ENCODE measurements at regions not wholly inside any gene's neighbourhood (a gene's known extent, or its start where the extent isn't known, plus 50 kb on each side); places are given as distances from the start of the nearest gene placed in this dataset.

GRCh38 chr21:18164483-18164882, 80.2 kb upstream of the CHODL start:
- no peak overlapping the region for H3K4me3 ChIP-seq (replicated peaks in 1 of 3; ENCODE audit: insufficient read depth in 1 of 3, low read depth in 1 of 3, low read length in 3 of 3)
- H3K9ac ChIP-seq (replicated peaks; ENCODE audit: extremely low read depth, insufficient read depth, low read length) = peak overlapping the region; percentile 2
- no peaks in the 10 kb centered on the region for H3K27me3 ChIP-seq (ENCODE audit: control insufficient read depth in 2 of 2, insufficient read depth in 2 of 2, low read length in 2 of 2)
- POLR2A ChIA-PET = no interaction called here
- BruUV-seq (replicated peaks) = no TSS peak
- peak overlapping the region; percentile 37 for H3K27ac ChIP-seq (ENCODE audit: insufficient read depth, low read depth, low read length)
- dilution Hi-C loops (cut with MboI; ENCODE audit: extremely low pct_ligation_motif_present, low sequenced_read_pairs) = no loop called here
- H3K4me2 ChIP-seq (ENCODE audit: insufficient read depth, low read length) = peak overlapping the region; percentile 50
- no peak for FAIRE-seq
- H2AFZ ChIP-seq (ENCODE audit: low read depth, low read length) = peak overlapping the region; percentile 34
- DNase-seq (ENCODE audit: low read depth, low spot score) = peak; percentile 44
- H3K79me2 ChIP-seq (ENCODE audit: control insufficient read depth, insufficient read depth, low read length) = no peaks in the 10 kb centered on the region
- no peaks in the 10 kb centered on the region for H4K20me1 ChIP-seq (replicated peaks; ENCODE audit: control insufficient read depth, extremely low read depth, insufficient read depth, low read length)
- H3K36me3 ChIP-seq (ENCODE audit: control insufficient read depth in 2 of 2, extremely low read depth in 1 of 2, insufficient read depth in 2 of 2, low read length in 2 of 2) = no peaks in the 10 kb centered on the region
- no peaks in the 10 kb centered on the region for H3K9me1 ChIP-seq (replicated peaks; ENCODE audit: control insufficient read depth, extremely low read depth, insufficient read depth, low read length)
- intact Hi-C loops (cut with micrococcal nuclease) = loop anchor here (1.0 kb wide), 1 partner anchor 9 kb away; no protein-coding TSS in a partner anchor
- CTCF ChIA-PET = interaction anchor here (0.8 to 1.9 kb wide), 6 partner anchors 9 to 124 kb away, joined by 3 to 6 read pairs (median 4); no protein-coding TSS in a partner anchor
- TF ChIP-seq MYC (IDR thresholded peaks at IDR 0.05; ENCODE audit: low read depth, low read length) (no peak), POLR2A (IDR thresholded peaks at IDR 0.05; ENCODE audit: low read depth, low read length) (no peak), JUN (IDR thresholded peaks at IDR 0.05; ENCODE audit: borderline replicate concordance, insufficient read depth, insufficient read length, low read depth) (peak; percentile 59), MAX (IDR thresholded peaks at IDR 0.05; ENCODE audit: insufficient read depth, insufficient read length) (no peak), FOS (IDR thresholded peaks at IDR 0.05; ENCODE audit: borderline replicate concordance, insufficient read depth, low read length) (peak; percentile 77), GATA2 (IDR thresholded peaks at IDR 0.05; ENCODE audit: insufficient read depth, insufficient read length, low read depth, low read length) (peak; percentile 70), EZH2 (IDR thresholded peaks at IDR 0.05; ENCODE audit: borderline replicate concordance, low read depth, low read length, severe bottlenecking) (no peak), POLR2AphosphoS5 (IDR thresholded peaks at IDR 0.05; ENCODE audit: insufficient read depth, low read depth, low read length) (no peak)
- TF ChIP-seq, protein P1, sequence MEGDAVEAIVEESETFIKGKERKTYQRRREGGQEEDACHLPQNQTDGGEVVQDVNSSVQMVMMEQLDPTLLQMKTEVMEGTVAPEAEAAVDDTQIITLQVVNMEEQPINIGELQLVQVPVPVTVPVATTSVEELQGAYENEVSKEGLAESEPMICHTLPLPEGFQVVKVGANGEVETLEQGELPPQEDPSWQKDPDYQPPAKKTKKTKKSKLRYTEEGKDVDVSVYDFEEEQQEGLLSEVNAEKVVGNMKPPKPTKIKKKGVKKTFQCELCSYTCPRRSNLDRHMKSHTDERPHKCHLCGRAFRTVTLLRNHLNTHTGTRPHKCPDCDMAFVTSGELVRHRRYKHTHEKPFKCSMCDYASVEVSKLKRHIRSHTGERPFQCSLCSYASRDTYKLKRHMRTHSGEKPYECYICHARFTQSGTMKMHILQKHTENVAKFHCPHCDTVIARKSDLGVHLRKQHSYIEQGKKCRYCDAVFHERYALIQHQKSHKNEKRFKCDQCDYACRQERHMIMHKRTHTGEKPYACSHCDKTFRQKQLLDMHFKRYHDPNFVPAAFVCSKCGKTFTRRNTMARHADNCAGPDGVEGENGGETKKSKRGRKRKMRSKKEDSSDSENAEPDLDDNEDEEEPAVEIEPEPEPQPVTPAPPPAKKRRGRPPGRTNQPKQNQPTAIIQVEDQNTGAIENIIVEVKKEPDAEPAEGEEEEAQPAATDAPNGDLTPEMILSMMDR (IDR thresholded peaks at IDR 0.05; ENCODE audit: extremely low read depth in 1 of 2, insufficient read depth in 1 of 2, low read depth in 1 of 2, low read length in 2 of 2) = no peak
- H3K9me3 ChIP-seq (replicated peaks; ENCODE audit: control insufficient read depth, insufficient read depth, low read length) = no peaks in the 10 kb centered on the region
- H3K4me1 ChIP-seq (ENCODE audit: control insufficient read depth, extremely low read depth, insufficient read depth, low read length) = peaks cover 14% of the 10 kb centered on the region

Data from endothelial cell of umbilical vein (primary cell).